GM21515 (cell line): ENCODE measurements at regions not wholly inside any gene's neighbourhood (a gene's known extent, or its start where the extent isn't known, plus 50 kb on each side); places are given as distances from the start of the nearest gene placed in this dataset.
"Not testable (repeated sequence)": the region's sequence is repeated elsewhere in the genome, so short reads cannot be mapped to it uniquely, and the experiment has no call there.

ENCODE experiments used
- ATAC-seq: cut with Tn5 transposase; IDR thresholded peaks from one replicate; pipeline ENCODE4 v1.9.1; 2021; ENCODE audit not compliant: unreplicated experiment

GRCh38 chr5:125612776-125613175 is 810.4 kb upstream of the GRAMD2B start:
- no peak for ATAC-seq

- ATAC-seq, result no peak
These were observed 793.0 kb upstream of the GRAMD2B start for GRCh38 chr5:125630237-125630636.

- ATAC-seq, result no peak
These were observed 789.7 kb upstream of the GRAMD2B start for GRCh38 chr5:125633523-125633922.

- no peak for ATAC-seq
These were observed 788.9 kb upstream of the GRAMD2B start for GRCh38 chr5:125634216-125634835.

- no peak for ATAC-seq
These were observed 783.4 kb upstream of the GRAMD2B start for GRCh38 chr5:125639858-125640257.

GRCh38 chr5:125652761-125653160 is 770.4 kb upstream of the GRAMD2B start:
- ATAC-seq, result no peak

- no peak for ATAC-seq
These were observed 768.8 kb upstream of the GRAMD2B start for GRCh38 chr5:125654392-125654791.

- ATAC-seq, result no peak
These were observed 768.1 kb upstream of the GRAMD2B start for GRCh38 chr5:125655156-125655555.

- no peak for ATAC-seq
These were observed 765.3 kb upstream of the GRAMD2B start for GRCh38 chr5:125657936-125658335.

GRCh38 chr5:125659316-125660023 is 763.7 kb upstream of the GRAMD2B start:
- ATAC-seq, result no peak

GRCh38 chr5:125660231-125660895 is 762.8 kb upstream of the GRAMD2B start:
- ATAC-seq, result no peak

GRCh38 chr5:125661584-125661983 is 761.6 kb upstream of the GRAMD2B start:
- ATAC-seq, result no peak

- ATAC-seq, result no peak
These were observed 754.3 kb upstream of the GRAMD2B start for GRCh38 chr5:125668884-125669283.

- ATAC-seq, result no peak
These were observed 749.8 kb upstream of the GRAMD2B start for GRCh38 chr5:125673359-125673950.

- no peak for ATAC-seq
These were observed 743.7 kb upstream of the GRAMD2B start for GRCh38 chr5:125679522-125679921.

GRCh38 chr5:125683669-125684068 is 739.5 kb upstream of the GRAMD2B start:
- no peak for ATAC-seq

GRCh38 chr5:125685771-125686170 is 737.4 kb upstream of the GRAMD2B start:
- no peak for ATAC-seq

GRCh38 chr5:125691738-125692530 is 731.3 kb upstream of the GRAMD2B start:
- ATAC-seq, result not testable (repeated sequence)

GRCh38 chr5:125695996-125696655 is 727.1 kb upstream of the GRAMD2B start:
- no peak for ATAC-seq

GRCh38 chr5:125696762-125697161 is 726.4 kb upstream of the GRAMD2B start:
- ATAC-seq, result no peak
